HCT116 (cell line): ENCODE measurements at regions not wholly inside any gene's neighbourhood (a gene's known extent, or its start where the extent isn't known, plus 50 kb on each side); places are given as distances from the start of the nearest gene placed in this dataset.

Experiments
- ATAC-seq: fragments of 200-7000 bp; cut with Tn5 transposase; 2 replicates; pipeline ENCODE4 v1.9.1; 2020; ENCODE audit warnings: mild to moderate bottlenecking, moderate library complexity
- BruUV-seq: library from RNA; stranded (reverse); fragments of 400-500 nt; replicated peaks from 2 replicates; lab custom pipeline; 2021; lab: Mats Ljungman, UMichigan
- CTCF ChIA-PET: fragments of 300-600 bp; sonication (Branson Sonifier 250); formaldehyde crosslinking; loops from one replicate; lab custom pipeline; 2021; ENCODE audit warnings: antibody characterized with exemption; lab: Charles Lee
- POLR2A ChIA-PET: fragments of 300-600, 350-600 bp; sonication (Branson Sonifier 250); formaldehyde crosslinking; loops from one replicate; lab custom pipeline; 2021; ENCODE audit warnings: antibody characterized with exemption; lab: Charles Lee
- RAD21 ChIA-PET, 2 experiments: fragments of 300-600 bp; sonication (Branson Sonifier 250); formaldehyde crosslinking; loops; one replicate each; lab custom pipeline; 2023; ENCODE audit warnings: low total read pairs in 2 of 2; ENCODE audit not compliant: uncharacterized antibody in 2 of 2, unreplicated experiment in 2 of 2, low non-redundant PET in 1 of 2; lab: Charles Lee
- DNase-seq: peaks from one replicate; pipeline ENCODE4 v3.0.0-alpha.2; 2010; ENCODE audit warnings: low read depth, low spot score
- H2AFZ ChIP-seq: fragments of 200-600 bp; shearing (Covaris generic), sonication (generic); 2 replicates; pipeline ENCODE4 v1.6.1; 2017; ENCODE audit warnings: low read depth, mixed run types, mixed read lengths, antibody characterized with exemption, low read length; ENCODE audit not compliant: poor library complexity, severe bottlenecking
- H3K27ac ChIP-seq: 2 replicates; pipeline ENCODE4 v1.5.1; 2012; ENCODE audit warnings: low read depth, low read length
- H3K27me3 ChIP-seq: fragments of 200-600 bp; sonication (generic); 2 replicates; pipeline ENCODE4 v1.6.1; 2016; ENCODE audit warnings: mixed run types, low read length, mixed read lengths; ENCODE audit not compliant: insufficient read depth
- H3K36me3 ChIP-seq, 2 experiments: fragments of 200-500 bp in 1 of 2; fragments of 200-600 bp in 1 of 2; sonication (Bioruptor generic) in 1 of 2; sonication (generic) in 1 of 2; 2 replicates each; pipeline versions ENCODE4 v1.5.1 to v1.6.1; 2014 to 2016; ENCODE audit warnings: low read length in 2 of 2, inconsistent platforms in 1 of 2, mixed read lengths in 1 of 2, mixed run types in 1 of 2; ENCODE audit not compliant: insufficient read depth in 2 of 2, control insufficient read depth in 1 of 2
- H3K4me1 ChIP-seq, 2 experiments: fragments of 200-600 bp in 1 of 2; sonication (generic) in 1 of 2; 2 replicates each; pipeline versions ENCODE4 v1.5.1 to v1.6.1; 2012 to 2017; ENCODE audit warnings: low read length in 2 of 2, inconsistent platforms in 1 of 2, mild to moderate bottlenecking in 1 of 2, mixed read lengths in 1 of 2, mixed run types in 1 of 2, moderate library complexity in 1 of 2; ENCODE audit not compliant: insufficient read depth in 2 of 2, control insufficient read depth in 1 of 2
- H3K4me2 ChIP-seq: fragments of 200-600 bp; sonication (generic); 2 replicates; pipeline ENCODE4 v1.6.1; 2017; ENCODE audit warnings: mixed run types, low read length, mixed read lengths
- H3K4me3 ChIP-seq, 2 experiments: fragments of 200-600 bp in 1 of 2; sonication (generic) in 1 of 2; replicated peaks in 1 of 2; 2 replicates each; pipeline ENCODE4 v1.5.1; 2011 to 2016; ENCODE audit warnings: low read length in 2 of 2, control low read depth in 1 of 2, low read depth in 1 of 2, mild to moderate bottlenecking in 1 of 2, mixed read lengths in 1 of 2, mixed run types in 1 of 2
- H3K79me2 ChIP-seq: fragments of 200-600 bp; sonication (generic); 2 replicates; pipeline ENCODE4 v1.6.1; 2017; ENCODE audit warnings: mild to moderate bottlenecking, mixed run types, low read length, moderate library complexity, mixed read lengths; ENCODE audit not compliant: insufficient read depth
- H3K9ac ChIP-seq: fragments of 200-600 bp; sonication (generic); 2 replicates; pipeline ENCODE4 v1.6.1; 2016; ENCODE audit warnings: low read length, mixed read lengths
- H3K9me2 ChIP-seq: fragments of 200-600 bp; sonication (generic), shearing (Covaris generic); 2 replicates; pipeline ENCODE4 v1.6.1; 2017; ENCODE audit warnings: mixed run types, mild to moderate bottlenecking, moderate library complexity; ENCODE audit not compliant: insufficient read depth
- H3K9me3 ChIP-seq, 2 experiments: fragments of 200-500 bp in 1 of 2; fragments of 200-600 bp in 1 of 2; sonication (Bioruptor generic) in 1 of 2; sonication (generic) in 1 of 2; 2 replicates each; pipeline ENCODE4 v1.6.1; 2014 to 2017; ENCODE audit warnings: low read length in 2 of 2, mixed read lengths in 2 of 2, inconsistent platforms in 1 of 2, low read depth in 1 of 2, mild to moderate bottlenecking in 1 of 2, mixed run types in 1 of 2, moderate library complexity in 1 of 2; ENCODE audit not compliant: control insufficient read depth in 1 of 2, insufficient read depth in 1 of 2
- H4K20me1 ChIP-seq: fragments of 200-600 bp; sonication (generic), shearing (Covaris generic); 2 replicates; pipeline ENCODE4 v1.6.1; 2017; ENCODE audit warnings: mixed run types, mild to moderate bottlenecking, moderate library complexity; ENCODE audit not compliant: insufficient read depth
- EGR1 ChIP-seq: IDR thresholded peaks from 2 replicates; pipeline ENCODE4 v1.6.1; 2012; ENCODE audit warnings: low read depth
- ELF1 ChIP-seq: IDR thresholded peaks from 2 replicates; pipeline ENCODE4 v1.6.1; 2012; ENCODE audit warnings: low read depth, borderline replicate concordance
- EZH2phosphoT487 ChIP-seq: fragments of 200-600 bp; IDR thresholded peaks from 2 replicates; pipeline ENCODE4 v1.6.1; 2018; ENCODE audit warnings: antibody characterized with exemption, borderline replicate concordance
- FOSL1 ChIP-seq: IDR thresholded peaks from 2 replicates; pipeline ENCODE4 v1.6.1; 2012; ENCODE audit warnings: low read depth
- JUND ChIP-seq: IDR thresholded peaks from 2 replicates; pipeline ENCODE4 v1.6.1; 2012
- MAX ChIP-seq: IDR thresholded peaks from 2 replicates; pipeline ENCODE4 v1.6.1; 2012
- POLR2A ChIP-seq: IDR thresholded peaks from 2 replicates; pipeline ENCODE4 v1.7.0; 2011; ENCODE audit warnings: borderline replicate concordance; ENCODE audit not compliant: insufficient read depth, insufficient read length; ENCODE audit errors: extremely low read depth
- POLR2AphosphoS5 ChIP-seq: IDR thresholded peaks from 2 replicates; pipeline ENCODE4 v1.6.1; 2011; ENCODE audit warnings: mild to moderate bottlenecking, low read depth, low read length, moderate library complexity
- RAD21 ChIP-seq: IDR thresholded peaks from 2 replicates; pipeline ENCODE4 v1.6.1; 2012; ENCODE audit warnings: low read depth, mild to moderate bottlenecking
- SP1 ChIP-seq: IDR thresholded peaks from 2 replicates; pipeline ENCODE4 v1.6.1; 2012; ENCODE audit warnings: low read depth
- SRF ChIP-seq: IDR thresholded peaks from 2 replicates; pipeline ENCODE4 v1.6.1; 2012; ENCODE audit warnings: low read depth
- TCF7L2 ChIP-seq: IDR thresholded peaks from 2 replicates; pipeline ENCODE4 v1.7.0; 2011; ENCODE audit warnings: borderline replicate concordance, inconsistent platforms; ENCODE audit not compliant: insufficient read depth, insufficient read length; ENCODE audit errors: extremely low read depth
- ZBTB33 ChIP-seq: IDR thresholded peaks from 2 replicates; pipeline ENCODE4 v1.6.1; 2011; ENCODE audit warnings: mild to moderate bottlenecking, low read length, moderate library complexity; ENCODE audit not compliant: insufficient replicate concordance; ENCODE audit errors: extremely low read depth
- ZFX ChIP-seq: fragments of 450-650 bp; IDR thresholded peaks from 2 replicates; pipeline ENCODE4 v1.6.1; 2017
- ZNF274 ChIP-seq: fragments of 200-500 bp; sonication (Bioruptor generic); IDR thresholded peaks from 2 replicates; pipeline ENCODE4 v1.6.1; 2014; ENCODE audit warnings: mild to moderate bottlenecking, low read depth, low read length, inconsistent platforms
- intact Hi-C: fragments of 100-400 bp; cut with micrococcal nuclease; formaldehyde crosslinking; loops from 2 replicates; pipeline ENCODE4 v1.10.0; 2022
- TF ChIP-seq, protein P1 (sequence below), 3 experiments: fragments of 200-600 bp in 1 of 3; sonication (generic) in 1 of 3; IDR thresholded peaks in 2 of 3; conservative IDR thresholded peaks in 1 of 3; 2 replicates each; pipeline ENCODE4 v1.5.1; 2012 to 2017; ENCODE audit warnings: low read depth in 2 of 3, low read length in 2 of 3, antibody characterized with exemption in 1 of 3, borderline replicate concordance in 1 of 3, control low read depth in 1 of 3, mild to moderate bottlenecking in 1 of 3, mixed read lengths in 1 of 3, mixed run types in 1 of 3, moderate library complexity in 1 of 3; ENCODE audit not compliant: insufficient read depth in 1 of 3

GRCh38 chr2:136217996-136218395 lies 100.0 kb upstream of the CXCR4 start:
- Histone ChIP-seq H3K36me3 (no peaks in the 10 kb centered on the region), H3K9me3 (no peaks in the 10 kb centered on the region), H3K9ac (no peak overlapping the region), H3K9me2 (no peaks in the 10 kb centered on the region), H3K4me1 (no peaks in the 10 kb centered on the region), H4K20me1 (no peaks in the 10 kb centered on the region), H3K4me2 (no peak overlapping the region), H3K79me2 (no peaks in the 10 kb centered on the region), H2AFZ (no peak overlapping the region), H3K27ac (no peak overlapping the region)
- CTCF ChIA-PET, result no interaction called here
- POLR2A ChIA-PET, result no interaction called here
- RAD21 ChIA-PET, result no interaction called here
- ATAC-seq, result no peak
- TF ChIP-seq POLR2A, result no peak
- TF ChIP-seq POLR2AphosphoS5, result no peak
- no peak for TF ChIP-seq TCF7L2
- TF ChIP-seq SP1, result no peak
- TF ChIP-seq RAD21, result no peak
- TF ChIP-seq ELF1, result no peak
- TF ChIP-seq EZH2phosphoT487, result no peak
- TF ChIP-seq ZBTB33, result no peak
- no peak for TF ChIP-seq MAX
- no peak for TF ChIP-seq JUND
- no peak for TF ChIP-seq ZFX
- TF ChIP-seq FOSL1, result no peak
- TF ChIP-seq, protein P1, sequence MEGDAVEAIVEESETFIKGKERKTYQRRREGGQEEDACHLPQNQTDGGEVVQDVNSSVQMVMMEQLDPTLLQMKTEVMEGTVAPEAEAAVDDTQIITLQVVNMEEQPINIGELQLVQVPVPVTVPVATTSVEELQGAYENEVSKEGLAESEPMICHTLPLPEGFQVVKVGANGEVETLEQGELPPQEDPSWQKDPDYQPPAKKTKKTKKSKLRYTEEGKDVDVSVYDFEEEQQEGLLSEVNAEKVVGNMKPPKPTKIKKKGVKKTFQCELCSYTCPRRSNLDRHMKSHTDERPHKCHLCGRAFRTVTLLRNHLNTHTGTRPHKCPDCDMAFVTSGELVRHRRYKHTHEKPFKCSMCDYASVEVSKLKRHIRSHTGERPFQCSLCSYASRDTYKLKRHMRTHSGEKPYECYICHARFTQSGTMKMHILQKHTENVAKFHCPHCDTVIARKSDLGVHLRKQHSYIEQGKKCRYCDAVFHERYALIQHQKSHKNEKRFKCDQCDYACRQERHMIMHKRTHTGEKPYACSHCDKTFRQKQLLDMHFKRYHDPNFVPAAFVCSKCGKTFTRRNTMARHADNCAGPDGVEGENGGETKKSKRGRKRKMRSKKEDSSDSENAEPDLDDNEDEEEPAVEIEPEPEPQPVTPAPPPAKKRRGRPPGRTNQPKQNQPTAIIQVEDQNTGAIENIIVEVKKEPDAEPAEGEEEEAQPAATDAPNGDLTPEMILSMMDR (IDR thresholded peaks at IDR 0.05 in 2 of 3, conservative IDR thresholded peaks at IDR 0.05 in 1 of 3; ENCODE audit: borderline replicate concordance in 1 of 3, insufficient read depth in 1 of 3, low read depth in 2 of 3, low read length in 2 of 3), result no peak
- no peak for TF ChIP-seq SRF
- TF ChIP-seq EGR1, result no peak
- TF ChIP-seq ZNF274, result no peak
- TF ChIP-seq, all 23 proteins: peak for 0
- Histone ChIP-seq H3K27me3 (no peaks in the 10 kb centered on the region), H3K4me3 (no peak overlapping the region)
- no peak for DNase-seq
- BruUV-seq, result no TSS peak
- intact Hi-C loops, result no loop called here
